GM20431 (cell line): ENCODE measurements at regions not wholly inside any gene's neighbourhood (a gene's known extent, or its start where the extent isn't known, plus 50 kb on each side); places are given as distances from the start of the nearest gene placed in this dataset.

ENCODE experiments used
- in situ Hi-C: fragments of 300-500 bp; cut with MseI, MboI; formaldehyde crosslinking; loops from one replicate; pipeline ENCODE4 v1.15.0; 2020; ENCODE audit warnings: low sequenced_read_pairs; ENCODE audit not compliant: unreplicated experiment

DNA sequence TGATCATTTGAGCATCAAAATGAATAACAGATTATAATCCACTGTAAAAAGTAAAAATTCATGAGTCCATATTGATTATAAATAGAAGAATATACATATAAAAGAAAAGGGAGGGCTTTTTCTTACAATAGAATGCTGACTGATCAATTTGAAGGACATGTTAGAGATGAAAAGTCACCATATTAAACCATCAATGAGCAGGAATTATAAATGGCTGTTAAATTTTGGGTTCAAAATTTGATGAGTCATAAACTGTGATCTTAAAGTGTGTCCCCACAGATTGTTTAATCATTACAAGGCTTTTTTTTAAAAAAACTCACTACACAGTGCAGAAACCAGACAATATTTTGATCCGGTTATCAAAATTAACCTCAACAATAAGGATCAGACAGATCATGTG lies 434.5 kb downstream of the BCL11A start:
- in situ Hi-C loops: no loop called here

GRCh38 chr2:60118061-60118460 lies 435.4 kb downstream of the BCL11A start:
- in situ Hi-C loops: no loop called here

GRCh38 chr2:60116161-60116875 lies 437.1 kb downstream of the BCL11A start:
- in situ Hi-C loops: no loop called here

DNA sequence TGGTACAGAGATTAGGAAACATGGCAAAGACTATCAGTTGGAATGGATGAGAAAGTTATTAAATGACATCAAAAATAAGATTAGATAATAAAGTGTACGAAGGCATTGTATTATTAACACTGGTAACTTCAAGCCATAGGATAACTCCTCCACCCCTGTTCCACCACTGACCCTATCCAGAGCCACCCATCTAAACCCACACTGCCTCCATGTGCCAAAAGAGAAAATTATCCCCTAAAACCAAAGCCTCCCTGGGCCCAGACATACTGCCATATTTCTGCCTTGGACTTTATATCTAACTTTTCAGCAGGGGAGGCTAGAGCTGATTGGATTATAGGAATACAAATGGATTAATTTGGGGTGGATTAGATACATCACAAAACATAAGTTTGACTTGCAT lies 443.7 kb downstream of the BCL11A start:
- in situ Hi-C loops: no loop called here

DNA sequence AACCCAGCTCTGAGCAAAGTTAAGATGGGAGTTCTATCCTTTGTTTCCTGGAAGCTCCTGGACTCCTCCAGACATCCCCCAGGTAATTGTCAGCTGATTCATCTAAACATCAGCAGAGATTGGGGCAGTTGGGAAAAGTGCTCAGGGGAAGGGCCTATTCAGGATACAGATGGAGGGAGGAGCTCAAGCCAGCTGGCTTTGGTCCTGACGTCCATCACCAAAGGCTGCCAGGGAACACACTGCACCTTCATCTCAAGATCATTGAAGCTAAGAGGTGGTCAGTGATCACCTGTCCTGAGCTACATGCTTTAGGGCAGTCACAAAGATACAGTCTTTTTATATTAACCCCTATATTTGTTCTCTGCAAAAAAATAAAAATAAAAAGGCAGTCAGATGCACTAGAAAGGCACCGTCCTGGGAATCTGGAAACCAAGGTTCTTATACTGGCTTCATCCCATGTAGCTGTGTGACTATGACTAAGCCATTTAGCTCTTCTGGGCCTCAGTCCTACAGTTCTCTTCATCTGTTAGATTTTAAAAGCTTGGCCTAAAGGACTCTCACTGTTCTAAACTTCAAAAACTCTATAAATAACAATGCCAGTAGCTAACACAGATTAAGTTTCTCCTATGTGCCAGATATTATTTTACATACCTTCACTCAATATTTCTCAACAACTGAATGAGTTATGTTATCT lies 446.5 kb downstream of the BCL11A start:
- in situ Hi-C loops: no loop called here

DNA sequence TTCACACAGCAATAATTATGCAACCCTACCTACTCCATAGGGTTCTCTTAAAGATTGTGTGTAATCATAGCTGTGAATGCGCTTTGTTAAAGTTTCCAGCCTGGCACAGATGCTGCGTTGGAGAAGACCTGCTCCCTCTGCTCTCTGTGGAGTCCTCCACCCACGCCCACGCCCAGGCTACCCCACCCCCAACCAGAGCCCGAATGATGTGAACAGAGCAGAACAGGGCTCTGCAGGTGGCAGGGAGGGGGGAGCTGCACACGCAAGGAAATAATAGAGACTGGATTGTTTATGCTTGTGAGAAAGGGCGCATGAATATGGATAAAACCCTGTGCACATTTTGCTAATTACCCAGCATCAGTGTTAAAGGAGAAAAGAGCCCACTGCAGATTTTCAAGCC lies 447.5 kb downstream of the BCL11A start:
- in situ Hi-C loops: no loop called here

DNA sequence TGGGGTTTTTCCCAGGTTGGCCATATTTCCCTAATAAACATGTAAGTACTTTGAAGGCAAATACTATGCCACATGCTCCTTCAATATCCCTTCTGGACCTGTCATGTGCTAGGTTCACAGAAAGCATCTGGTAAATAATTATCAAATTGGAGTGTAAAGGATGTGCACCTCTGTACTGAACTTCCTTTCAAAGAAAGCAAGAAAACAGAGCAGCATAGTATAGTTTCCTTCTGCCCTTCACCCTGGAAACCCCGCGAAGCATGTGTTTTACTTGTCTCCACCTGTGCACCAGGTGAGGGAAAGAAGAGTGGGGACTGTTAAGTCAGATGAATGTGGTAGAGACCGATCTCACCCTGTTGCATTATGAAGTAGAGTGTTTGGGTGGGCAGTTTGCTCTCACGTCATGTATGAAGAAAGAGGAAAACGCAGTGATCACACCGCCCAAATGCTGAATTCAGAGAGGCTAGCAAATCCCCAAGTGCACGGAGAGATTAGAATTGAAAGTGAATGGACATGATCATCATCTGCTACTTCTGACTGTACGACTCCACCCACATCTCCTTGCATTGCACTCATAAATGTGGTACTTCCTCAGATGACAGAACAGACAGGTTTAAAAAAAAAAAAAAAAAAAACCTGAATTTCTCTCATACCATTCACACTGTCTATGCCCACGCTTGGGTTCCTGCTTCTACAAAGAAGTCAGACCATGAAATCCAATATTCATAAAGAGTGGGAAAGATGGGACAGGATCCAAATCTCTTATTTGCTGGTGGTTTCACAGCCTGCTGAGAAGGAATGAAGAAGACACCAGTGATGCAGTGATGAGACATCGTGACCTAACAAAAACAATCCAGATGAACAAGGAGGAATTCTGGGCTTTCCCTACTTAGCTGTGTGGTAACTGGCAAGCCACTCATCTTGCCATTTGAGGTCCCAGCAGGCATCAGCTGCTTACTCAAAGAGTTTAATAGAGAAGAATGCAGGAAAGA lies 448.6 kb downstream of the BCL11A start:
- in situ Hi-C loops: no loop called here

- in situ Hi-C loops: no loop called here
Measured at GRCh38 chr2:60100034-60100433, 453.4 kb downstream of the BCL11A start.

DNA sequence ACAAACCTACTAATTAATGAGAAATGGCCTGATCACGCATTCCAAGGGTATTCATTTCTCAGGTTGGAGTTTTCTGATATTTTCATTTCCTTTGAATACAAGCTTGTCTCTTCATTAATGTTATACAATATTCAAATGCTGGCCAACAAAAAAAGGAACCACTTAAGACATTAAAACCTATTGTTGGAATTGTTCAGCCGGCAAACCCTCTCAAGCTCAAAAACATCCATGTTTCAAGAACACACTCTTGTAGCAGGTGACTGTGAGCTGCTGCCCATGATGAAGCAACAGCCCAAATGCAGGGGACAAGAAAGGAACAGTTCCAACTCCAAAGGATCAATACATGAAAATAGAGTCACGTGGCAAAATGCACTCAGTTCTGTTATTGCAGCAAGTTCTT lies 454.5 kb downstream of the BCL11A start:
- in situ Hi-C loops: no loop called here

DNA sequence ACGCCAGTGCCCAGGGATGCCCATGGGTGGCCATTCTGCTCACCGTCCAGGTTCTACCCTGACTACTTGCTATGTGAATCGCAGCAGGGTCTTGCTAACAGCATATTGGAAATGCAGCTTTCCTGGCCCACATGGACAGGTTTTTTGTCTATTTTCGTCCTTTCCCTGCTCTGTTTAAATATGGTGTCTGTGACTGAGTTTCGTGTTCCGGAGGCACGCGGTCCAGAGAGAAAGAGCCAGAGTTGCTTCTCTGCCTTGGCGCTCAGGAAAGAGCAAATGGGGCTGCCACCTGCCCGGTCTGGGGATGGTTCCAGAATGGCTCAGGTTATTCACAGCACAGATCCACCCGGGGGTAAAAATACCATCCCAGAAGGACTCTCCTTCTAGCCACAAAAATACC lies 456.2 kb downstream of the BCL11A start:
- in situ Hi-C loops: no loop called here

DNA sequence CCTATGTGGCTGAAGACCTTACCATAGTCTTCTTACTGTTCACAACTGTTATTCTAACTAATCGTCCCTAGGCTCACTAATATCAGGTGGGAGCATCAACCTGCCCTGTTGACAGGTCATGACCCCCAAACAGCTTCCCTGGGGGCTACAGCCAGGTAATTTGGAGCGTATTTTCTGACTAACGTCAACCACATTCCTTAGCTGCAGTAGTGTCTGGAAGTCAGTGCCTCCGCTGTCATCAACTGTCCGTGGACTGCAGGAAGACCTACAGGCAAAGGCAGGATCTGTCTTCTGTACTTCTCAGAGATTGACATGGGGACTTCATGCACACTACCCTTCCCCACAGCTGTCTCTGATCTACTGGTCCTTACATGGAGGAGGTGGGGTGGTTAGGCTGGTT lies 456.9 kb downstream of the BCL11A start:
- in situ Hi-C loops: no loop called here

DNA sequence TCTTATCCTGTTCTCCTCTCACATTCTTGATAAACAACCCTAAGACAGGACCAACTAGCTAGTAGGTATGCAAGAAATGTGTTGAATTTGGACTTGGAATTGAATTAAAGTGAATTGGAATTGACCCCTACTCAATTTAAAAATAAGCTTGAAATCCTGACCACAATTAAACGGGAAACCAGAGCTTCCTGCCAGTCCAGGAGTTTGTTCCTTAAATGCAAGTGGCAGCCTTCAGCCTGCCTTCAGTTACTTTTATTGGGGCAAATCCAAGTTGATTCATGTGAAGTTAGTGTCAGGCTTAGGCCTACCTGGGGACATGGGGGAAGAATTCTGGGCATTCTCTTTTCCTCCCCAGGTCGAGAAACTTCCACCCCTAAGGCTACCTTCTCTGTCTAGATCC lies 457.6 kb downstream of the BCL11A start:
- in situ Hi-C loops: no loop called here

DNA sequence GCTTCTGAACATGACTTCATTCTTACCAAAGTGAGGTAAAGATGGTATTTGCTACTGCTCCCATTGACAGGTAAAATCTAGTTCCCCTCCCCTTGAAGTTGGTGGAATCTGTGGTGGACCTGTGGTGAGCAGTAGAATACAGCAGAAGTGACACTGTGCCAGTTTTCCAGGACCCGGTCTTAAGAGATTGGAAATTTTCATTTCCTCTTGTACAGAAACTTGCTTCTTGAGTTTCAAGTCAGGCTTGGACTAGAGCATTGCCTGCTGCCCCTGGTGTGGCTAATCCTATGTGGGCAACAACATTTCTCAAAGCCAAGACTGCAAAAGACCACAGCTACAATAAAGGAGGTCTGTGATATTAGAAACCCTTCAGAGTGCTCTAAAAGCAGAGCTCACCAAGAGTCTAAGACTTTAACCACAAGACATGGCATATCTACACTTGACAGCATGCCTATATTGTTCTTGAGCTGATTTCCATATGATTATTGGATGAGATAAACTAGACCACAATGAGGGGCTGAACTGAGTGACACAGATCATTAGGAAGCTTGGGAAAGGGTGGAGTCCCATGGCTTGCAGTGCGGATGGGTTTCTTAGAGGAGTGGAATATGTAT lies 458.1 kb downstream of the BCL11A start:
- in situ Hi-C loops: no loop called here

- in situ Hi-C loops: no loop called here
Measured at GRCh38 chr2:60094450-60094929, 459.0 kb downstream of the BCL11A start.

DNA sequence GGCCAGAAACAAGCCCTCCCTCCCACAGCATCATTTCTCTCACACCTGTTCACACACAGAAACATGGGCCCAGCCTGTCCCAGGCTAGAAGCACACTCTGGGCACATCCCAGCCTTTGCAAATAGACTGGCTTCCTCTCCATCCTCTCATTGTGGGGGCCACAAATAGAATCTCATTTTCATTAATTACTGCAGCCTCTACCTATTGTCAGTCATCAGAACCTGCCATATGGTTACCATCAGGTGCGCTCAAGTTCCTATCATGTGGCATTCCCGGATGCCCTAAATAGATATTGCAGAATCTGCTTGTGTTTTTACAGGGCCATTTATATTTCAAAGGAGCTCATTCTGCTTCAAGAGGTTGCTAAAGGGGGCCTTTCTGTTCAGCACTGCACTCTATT lies 460.7 kb downstream of the BCL11A start:
- in situ Hi-C loops: no loop called here

GRCh38 chr2:60091894-60092293 lies 461.6 kb downstream of the BCL11A start:
- in situ Hi-C loops: no loop called here

- in situ Hi-C loops: no loop called here
Measured at GRCh38 chr2:60091266-60091665, 462.2 kb downstream of the BCL11A start.

- in situ Hi-C loops: no loop called here
Measured at GRCh38 chr2:60079562-60079961, 473.9 kb downstream of the BCL11A start.

DNA sequence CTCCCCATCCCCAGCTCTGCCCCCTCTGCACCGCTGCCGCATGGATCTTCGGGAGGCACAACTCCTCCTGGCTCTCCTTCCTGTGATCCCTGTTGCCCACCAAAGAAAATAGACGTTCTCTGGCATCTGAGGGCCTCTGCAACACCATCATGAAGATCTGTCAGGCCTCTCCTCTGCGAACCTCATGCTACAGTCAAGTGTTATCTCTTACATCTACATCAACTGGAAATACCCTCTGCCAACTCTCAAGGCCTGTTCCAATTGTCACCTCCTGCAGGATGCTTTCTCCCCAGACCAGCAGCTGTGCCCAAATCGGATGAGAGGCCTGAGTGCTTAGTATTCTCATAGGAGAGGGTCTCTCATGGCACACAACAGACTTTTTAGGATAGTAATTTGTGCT lies 478.4 kb downstream of the BCL11A start:
- in situ Hi-C loops: no loop called here

DNA sequence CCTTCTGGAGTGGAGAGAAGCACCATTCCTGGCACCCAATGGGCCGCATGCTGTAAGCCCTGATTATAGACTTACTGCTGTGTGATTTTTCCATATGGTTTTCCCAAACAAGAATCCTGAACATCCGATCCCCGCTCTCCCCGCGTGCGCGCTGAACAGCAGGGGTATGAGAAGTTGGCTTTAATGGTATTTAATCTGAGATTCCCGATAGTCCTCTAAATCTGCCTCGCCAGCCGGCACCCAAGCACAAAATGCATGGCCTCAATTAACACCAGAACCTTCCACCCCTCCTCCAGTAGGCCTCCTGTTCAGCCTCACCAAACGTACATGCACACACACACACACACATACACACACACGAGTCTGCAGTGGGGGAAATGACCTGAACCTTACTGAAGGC lies 480.3 kb downstream of the BCL11A start:
- in situ Hi-C loops: no loop called here
